OCI-LY1 (cell line): ENCODE measurements at regions not wholly inside any gene's neighbourhood (a gene's known extent, or its start where the extent isn't known, plus 50 kb on each side); places are given as distances from the start of the nearest gene placed in this dataset.
"Not testable (repeated sequence)": the region's sequence is repeated elsewhere in the genome, so short reads cannot be mapped to it uniquely, and the experiment has no call there.

Experiments used
- EZH2 ChIP-seq: fragments of 200-600 bp; sonication (generic), shearing (Covaris generic); IDR thresholded peaks from 2 replicates; pipeline ENCODE4 v1.8.0; 2017; ENCODE audit warnings: borderline replicate concordance, mixed run types, mild to moderate bottlenecking, antibody characterized with exemption, low read length, moderate library complexity, mixed read lengths
- TF ChIP-seq, protein P1 (sequence below): fragments of 200-600 bp; sonication (generic), shearing (Covaris generic); IDR thresholded peaks from 2 replicates; pipeline ENCODE4 v1.5.1; 2017; ENCODE audit warnings: mild to moderate bottlenecking, antibody characterized with exemption, low read length, moderate library complexity, mixed read lengths

DNA sequence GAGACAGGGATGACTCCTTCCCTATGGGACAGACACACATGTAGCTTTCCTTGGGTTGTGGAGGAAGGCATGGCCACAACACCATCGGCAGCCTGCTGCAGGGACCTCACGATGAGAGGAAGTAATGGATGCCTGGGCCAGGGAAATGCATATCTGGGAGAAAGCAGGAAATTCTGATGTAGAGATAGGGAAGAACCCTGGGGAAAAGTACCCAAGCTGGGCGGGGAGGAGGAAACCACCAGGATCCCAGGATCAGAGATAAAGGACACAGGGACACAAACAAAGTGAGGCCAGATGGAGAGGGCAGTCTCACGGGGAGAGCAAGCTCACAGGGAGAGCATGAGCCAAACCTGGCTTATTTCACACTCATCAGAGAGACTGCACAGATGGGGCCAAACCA is 294.7 kb upstream of the TEKT4 start:
- TF ChIP-seq, protein P1, sequence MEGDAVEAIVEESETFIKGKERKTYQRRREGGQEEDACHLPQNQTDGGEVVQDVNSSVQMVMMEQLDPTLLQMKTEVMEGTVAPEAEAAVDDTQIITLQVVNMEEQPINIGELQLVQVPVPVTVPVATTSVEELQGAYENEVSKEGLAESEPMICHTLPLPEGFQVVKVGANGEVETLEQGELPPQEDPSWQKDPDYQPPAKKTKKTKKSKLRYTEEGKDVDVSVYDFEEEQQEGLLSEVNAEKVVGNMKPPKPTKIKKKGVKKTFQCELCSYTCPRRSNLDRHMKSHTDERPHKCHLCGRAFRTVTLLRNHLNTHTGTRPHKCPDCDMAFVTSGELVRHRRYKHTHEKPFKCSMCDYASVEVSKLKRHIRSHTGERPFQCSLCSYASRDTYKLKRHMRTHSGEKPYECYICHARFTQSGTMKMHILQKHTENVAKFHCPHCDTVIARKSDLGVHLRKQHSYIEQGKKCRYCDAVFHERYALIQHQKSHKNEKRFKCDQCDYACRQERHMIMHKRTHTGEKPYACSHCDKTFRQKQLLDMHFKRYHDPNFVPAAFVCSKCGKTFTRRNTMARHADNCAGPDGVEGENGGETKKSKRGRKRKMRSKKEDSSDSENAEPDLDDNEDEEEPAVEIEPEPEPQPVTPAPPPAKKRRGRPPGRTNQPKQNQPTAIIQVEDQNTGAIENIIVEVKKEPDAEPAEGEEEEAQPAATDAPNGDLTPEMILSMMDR: not testable (repeated sequence)
- not testable (repeated sequence) for TF ChIP-seq EZH2
